ENCODE measurements at regions not wholly inside any gene's neighbourhood (a gene's known extent, or its start where the extent isn't known, plus 50 kb on each side); places are given as distances from the start of the nearest gene placed in this dataset.

DNA sequence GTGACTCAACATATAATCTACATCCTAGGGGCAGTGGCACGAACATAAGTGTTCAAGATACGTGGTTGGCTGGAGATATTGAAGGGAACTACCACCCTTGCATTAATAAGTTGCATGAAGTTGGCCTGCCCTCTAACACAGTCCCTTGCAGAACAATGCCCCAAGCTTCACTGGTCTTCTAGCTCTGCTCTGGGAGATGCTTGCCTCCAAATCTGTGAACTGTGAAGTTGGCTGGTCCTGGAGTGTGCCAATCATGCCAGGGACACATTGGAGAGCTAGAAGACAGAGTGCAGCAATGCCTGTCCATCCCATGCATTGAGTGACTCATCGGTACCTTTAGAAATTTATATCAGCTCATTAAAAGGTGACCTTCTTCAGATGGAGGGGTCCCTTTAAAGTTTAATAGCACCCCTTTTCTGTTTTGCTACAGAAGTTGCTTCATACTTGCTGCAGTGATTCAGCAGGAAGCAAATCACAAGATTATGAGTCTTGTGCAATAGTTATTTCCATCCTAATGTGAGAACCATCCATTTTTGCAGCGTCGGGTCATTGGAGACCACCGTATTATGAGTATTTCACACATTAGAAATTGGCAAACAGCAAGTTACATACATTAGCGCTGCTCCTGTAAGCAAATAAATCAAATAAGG, 55.2 kb upstream of the KAZN start:
- Mint-ChIP-seq H3K27me3 (ENCODE audit: low read depth) (no peaks in the 10 kb centered on the region), H3K9me3 (no peaks in the 10 kb centered on the region), H3K27ac (ENCODE audit: unreplicated experiment) (no peak overlapping the region), H3K36me3 (ENCODE audit: low read depth) (peaks cover 2% of the 10 kb centered on the region), H3K4me1 (peaks cover 28% of the 10 kb centered on the region), H3K4me3 (no peak overlapping the region)
- TF ChIP-seq, protein P1, sequence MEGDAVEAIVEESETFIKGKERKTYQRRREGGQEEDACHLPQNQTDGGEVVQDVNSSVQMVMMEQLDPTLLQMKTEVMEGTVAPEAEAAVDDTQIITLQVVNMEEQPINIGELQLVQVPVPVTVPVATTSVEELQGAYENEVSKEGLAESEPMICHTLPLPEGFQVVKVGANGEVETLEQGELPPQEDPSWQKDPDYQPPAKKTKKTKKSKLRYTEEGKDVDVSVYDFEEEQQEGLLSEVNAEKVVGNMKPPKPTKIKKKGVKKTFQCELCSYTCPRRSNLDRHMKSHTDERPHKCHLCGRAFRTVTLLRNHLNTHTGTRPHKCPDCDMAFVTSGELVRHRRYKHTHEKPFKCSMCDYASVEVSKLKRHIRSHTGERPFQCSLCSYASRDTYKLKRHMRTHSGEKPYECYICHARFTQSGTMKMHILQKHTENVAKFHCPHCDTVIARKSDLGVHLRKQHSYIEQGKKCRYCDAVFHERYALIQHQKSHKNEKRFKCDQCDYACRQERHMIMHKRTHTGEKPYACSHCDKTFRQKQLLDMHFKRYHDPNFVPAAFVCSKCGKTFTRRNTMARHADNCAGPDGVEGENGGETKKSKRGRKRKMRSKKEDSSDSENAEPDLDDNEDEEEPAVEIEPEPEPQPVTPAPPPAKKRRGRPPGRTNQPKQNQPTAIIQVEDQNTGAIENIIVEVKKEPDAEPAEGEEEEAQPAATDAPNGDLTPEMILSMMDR (conservative IDR thresholded peaks at IDR 0.05), result no peak
- DNase-seq (ENCODE audit: low read depth, low spot score), result no peak

DNA sequence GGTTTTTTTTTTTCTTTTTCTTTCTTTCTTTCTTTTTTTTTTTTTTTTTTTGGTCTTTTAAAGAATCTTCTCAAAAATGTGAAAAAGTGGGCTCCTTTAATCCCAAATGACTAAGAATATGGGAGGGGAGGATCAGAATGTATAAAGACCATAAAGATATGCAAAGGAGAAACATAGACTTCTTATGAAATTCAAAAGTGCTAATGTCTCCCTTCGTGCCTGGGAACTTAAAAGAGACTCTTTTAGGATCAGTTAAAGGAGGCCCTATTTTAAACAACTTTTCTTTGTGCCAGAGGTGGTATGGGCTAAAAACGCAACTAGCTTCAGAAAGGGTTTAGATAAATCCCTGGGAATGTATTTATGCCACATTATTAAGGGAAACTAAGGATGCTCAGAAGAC, 54.2 kb upstream of the KAZN start:
- no peak overlapping the region for H3K4me3 Mint-ChIP-seq
- no peaks in the 10 kb centered on the region for H3K9me3 Mint-ChIP-seq
- no peak overlapping the region for H3K27ac Mint-ChIP-seq (ENCODE audit: unreplicated experiment)
- peaks cover 2% of the 10 kb centered on the region for H3K36me3 Mint-ChIP-seq (ENCODE audit: low read depth)
- DNase-seq (ENCODE audit: low read depth, low spot score), result no peak
- no peaks in the 10 kb centered on the region for H3K27me3 Mint-ChIP-seq (ENCODE audit: low read depth)
- peaks cover 25% of the 10 kb centered on the region for H3K4me1 Mint-ChIP-seq
- TF ChIP-seq, protein P1 (conservative IDR thresholded peaks at IDR 0.05), result no peak

DNA sequence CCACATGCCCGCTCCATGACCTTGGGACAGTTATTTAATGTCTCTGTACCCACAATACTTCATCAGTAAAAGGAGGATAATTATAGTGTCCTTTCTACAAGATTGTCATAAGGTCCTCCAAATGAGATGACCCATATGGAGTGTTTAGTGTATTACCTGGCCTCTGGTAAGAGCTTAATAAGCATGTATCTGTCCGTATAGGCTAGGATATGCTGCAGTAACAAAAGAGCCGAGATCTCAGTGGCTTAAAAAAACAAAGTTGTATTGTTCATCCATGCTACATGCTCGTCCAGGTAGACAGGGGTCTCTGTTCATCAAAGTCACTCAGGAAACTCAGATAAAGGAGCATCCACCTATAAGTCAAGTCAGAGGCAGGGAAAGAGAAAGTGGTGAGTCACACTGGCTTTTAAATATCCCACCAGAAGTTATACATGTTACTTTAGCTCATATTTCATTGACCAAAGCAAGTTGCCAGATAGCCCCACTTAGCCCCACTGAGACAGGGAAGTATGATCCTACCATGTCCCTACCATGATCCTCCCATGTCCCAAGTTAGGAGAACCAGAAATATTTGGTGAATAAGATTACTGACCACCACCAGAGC, 53.0 kb upstream of the KAZN start:
- TF ChIP-seq, protein P1 (conservative IDR thresholded peaks at IDR 0.05), result no peak
- Mint-ChIP-seq H3K4me1 (peaks cover 17% of the 10 kb centered on the region), H3K27ac (ENCODE audit: unreplicated experiment) (peak overlapping the region; percentile 48)

DNA sequence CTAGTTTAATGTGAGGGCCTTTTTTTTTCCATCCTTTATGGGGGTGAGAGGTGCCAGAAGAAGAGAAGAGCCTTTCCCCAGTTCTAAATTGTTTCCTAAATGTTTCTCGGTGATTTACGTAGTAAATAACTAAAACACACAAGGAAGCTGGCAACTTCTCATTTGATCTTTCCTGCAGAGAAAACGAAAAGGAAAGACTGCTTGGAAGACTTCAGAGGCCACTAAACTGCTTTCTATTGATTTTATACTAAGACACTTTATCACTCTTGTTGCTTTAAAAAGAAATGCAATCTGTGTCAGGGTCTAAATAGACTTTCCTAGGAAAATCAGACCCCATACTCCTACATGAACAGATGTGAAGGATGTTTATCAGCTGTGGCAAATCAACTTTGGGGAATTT, 52.1 kb upstream of the KAZN start:
- Mint-ChIP-seq H3K4me1 (peaks cover 8% of the 10 kb centered on the region), H3K9me3 (no peaks in the 10 kb centered on the region), H3K36me3 (ENCODE audit: low read depth) (peaks cover 2% of the 10 kb centered on the region), H3K27ac (ENCODE audit: unreplicated experiment) (no peak overlapping the region), H3K27me3 (ENCODE audit: low read depth) (no peaks in the 10 kb centered on the region), H3K4me3 (no peak overlapping the region)
- TF ChIP-seq, protein P1 (conservative IDR thresholded peaks at IDR 0.05), result no peak
- no peak for DNase-seq (ENCODE audit: low read depth, low spot score)

More for the DNA sequence above, 53.0 kb upstream of the KAZN start:
- no peak overlapping the region for H3K4me3 Mint-ChIP-seq
- peaks cover 2% of the 10 kb centered on the region for H3K36me3 Mint-ChIP-seq (ENCODE audit: low read depth)
- no peaks in the 10 kb centered on the region for H3K9me3 Mint-ChIP-seq
- DNase-seq (ENCODE audit: low read depth, low spot score), result no peak
- no peaks in the 10 kb centered on the region for H3K27me3 Mint-ChIP-seq (ENCODE audit: low read depth)
